ENCODE measurements at regions not wholly inside any gene's neighbourhood (a gene's known extent, or its start where the extent isn't known, plus 50 kb on each side); places are given as distances from the start of the nearest gene placed in this dataset.
"Not testable (repeated sequence)": the region's sequence is repeated elsewhere in the genome, so short reads cannot be mapped to it uniquely, and the experiment has no call there.

DNA sequence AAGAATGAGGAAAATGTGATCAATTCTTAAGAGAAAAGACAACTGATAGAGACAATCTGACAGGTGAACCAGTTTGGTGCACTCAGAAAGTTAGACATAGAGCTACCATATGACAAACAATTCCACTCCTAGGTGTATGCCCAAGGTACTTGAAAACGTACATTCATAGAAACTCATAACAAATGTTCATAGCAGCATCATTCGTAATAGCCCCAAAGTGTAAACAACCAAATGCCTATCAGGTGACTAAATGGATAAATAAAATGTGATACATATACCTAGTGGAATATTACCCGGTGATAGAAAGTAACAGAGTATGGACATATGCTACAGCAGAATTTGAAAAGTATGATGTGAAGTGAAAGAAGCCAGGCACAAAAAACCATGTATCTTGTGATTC, 149.3 kb upstream of the TRIB2 start:
- DNase-seq: no peak
- H3K9me3 Mint-ChIP-seq: no peaks in the 10 kb centered on the region
- H3K36me3 Mint-ChIP-seq: no peaks in the 10 kb centered on the region
- peaks cover 11% of the 10 kb centered on the region for H3K4me1 Mint-ChIP-seq
- no peaks in the 10 kb centered on the region for H3K27me3 Mint-ChIP-seq
- H3K4me3 Mint-ChIP-seq: no peak overlapping the region
- H3K27ac Mint-ChIP-seq: no peak overlapping the region

DNA sequence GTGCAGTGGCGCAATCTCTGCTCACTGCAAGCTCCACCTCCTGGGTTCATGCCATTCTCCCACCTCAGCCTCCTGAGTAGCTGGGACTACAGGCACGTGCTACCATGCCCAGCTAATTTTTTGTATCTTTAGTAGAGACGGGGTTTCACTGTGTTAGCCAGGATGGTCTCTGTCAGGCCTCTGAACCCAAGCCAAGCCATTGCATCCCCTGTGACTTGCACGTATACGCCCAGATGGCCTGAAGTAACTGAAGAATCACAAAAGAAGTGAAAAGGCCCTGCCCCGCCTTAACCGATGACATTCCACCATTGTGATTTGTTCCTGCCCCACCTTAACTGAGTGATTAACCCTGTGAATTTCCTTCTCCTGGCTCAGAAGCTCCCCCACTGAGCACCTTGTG, 147.2 kb upstream of the TRIB2 start:
- H3K27me3 Mint-ChIP-seq, DNase-seq, H3K4me3 Mint-ChIP-seq, H3K27ac Mint-ChIP-seq, H3K36me3 Mint-ChIP-seq, H3K4me1 Mint-ChIP-seq, H3K9me3 Mint-ChIP-seq: not testable (repeated sequence)

DNA sequence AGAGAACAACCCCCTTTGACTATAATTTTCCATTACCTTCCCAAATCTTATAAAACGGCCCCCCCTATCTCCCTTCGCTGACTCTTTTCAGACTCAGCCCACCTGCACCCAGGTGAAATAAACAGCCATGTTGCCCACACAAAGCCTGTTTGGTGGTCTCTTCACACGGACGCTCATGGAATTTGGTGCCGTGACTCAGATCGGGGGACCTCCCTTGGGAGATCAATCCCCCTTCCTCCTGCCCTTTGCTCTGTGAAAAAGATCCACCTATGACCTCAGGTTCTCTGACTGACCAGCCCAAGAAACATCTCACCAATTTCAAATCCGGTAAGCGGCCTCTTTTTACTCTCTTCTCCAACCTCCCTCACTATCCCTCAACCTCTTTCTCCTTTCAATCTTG, 146.8 kb upstream of the TRIB2 start:
- H3K27ac Mint-ChIP-seq, H3K9me3 Mint-ChIP-seq, DNase-seq, H3K36me3 Mint-ChIP-seq, H3K4me3 Mint-ChIP-seq, H3K4me1 Mint-ChIP-seq, H3K27me3 Mint-ChIP-seq: not testable (repeated sequence)

DNA sequence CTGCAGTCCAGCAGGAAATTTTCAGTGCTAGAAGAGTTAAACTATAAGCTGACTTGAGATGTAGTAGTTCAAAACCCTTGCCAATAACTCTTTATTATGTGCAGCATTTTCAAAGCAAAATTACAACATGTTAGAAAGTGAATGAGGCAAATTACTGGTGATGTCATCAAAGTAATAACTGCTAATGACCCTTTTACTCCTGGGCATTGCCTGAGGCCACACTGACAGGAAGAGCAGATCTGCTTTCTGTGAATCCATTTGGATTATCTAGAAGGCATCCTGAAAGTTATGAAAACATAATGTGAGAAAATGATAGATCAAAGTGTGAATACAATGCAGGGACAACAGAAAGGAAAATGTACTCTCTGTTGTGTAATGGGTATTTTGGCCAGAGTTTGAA, 139.6 kb upstream of the TRIB2 start:
- no peaks in the 10 kb centered on the region for H3K4me1 Mint-ChIP-seq
- no peaks in the 10 kb centered on the region for H3K27me3 Mint-ChIP-seq
- DNase-seq: no peak
- no peak overlapping the region for H3K4me3 Mint-ChIP-seq
- H3K27ac Mint-ChIP-seq: no peak overlapping the region
- H3K36me3 Mint-ChIP-seq: no peaks in the 10 kb centered on the region
- H3K9me3 Mint-ChIP-seq: no peaks in the 10 kb centered on the region

DNA sequence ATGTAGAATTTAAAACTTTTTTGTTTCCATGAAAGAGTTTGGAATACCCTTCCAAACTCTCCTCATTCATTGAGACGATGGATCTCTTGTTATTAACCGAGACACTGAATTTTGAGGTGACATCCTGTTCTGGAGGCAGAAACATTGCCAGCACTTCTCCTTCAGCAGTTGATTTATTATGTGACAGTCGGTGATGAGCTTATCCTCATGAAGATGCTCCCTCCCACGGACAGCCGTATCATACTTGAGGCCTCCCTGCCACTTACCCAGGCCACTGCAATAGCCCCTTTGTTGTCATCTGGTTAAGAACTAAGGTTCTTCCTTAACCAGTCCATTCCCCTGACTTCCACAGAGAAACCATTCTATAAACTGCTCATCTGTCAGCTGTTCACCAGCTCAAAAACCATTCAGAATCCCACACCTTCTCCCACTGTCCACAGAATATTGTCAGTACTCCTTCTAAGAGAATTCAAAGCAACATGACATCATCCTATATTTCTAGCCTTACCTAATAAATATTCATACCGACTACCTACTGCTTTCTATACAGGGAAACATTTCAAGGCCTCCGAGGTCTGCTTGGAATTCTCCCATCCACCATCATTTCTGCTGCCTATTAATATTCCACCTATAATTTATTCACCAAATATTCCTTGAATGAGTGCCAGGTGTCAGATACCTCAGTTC, 139.0 kb upstream of the TRIB2 start:
- no peak for DNase-seq
- no peaks in the 10 kb centered on the region for H3K9me3 Mint-ChIP-seq
- H3K27ac Mint-ChIP-seq: no peak overlapping the region
- no peak overlapping the region for H3K4me3 Mint-ChIP-seq
- no peaks in the 10 kb centered on the region for H3K4me1 Mint-ChIP-seq
- no peaks in the 10 kb centered on the region for H3K27me3 Mint-ChIP-seq
- H3K36me3 Mint-ChIP-seq: no peaks in the 10 kb centered on the region

DNA sequence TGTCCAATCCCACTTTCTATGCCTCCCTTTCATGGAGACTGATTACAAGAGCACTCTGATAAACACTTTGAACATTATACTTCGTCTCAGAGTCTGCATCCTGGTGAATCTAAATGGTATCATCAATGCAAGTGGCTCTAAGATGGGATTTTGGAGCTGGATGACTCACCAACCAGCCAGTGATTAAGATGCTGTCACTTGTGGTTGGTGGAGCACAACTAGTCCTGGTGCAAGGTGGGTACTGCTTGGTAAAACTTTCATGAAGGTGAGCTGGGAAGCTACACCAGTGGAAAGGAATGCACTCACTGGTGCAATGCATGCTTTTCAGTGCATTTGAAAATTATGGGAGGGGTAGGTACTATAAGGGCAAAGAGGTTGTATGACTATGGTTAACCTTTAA, 137.7 kb upstream of the TRIB2 start:
- no peak for DNase-seq
- no peaks in the 10 kb centered on the region for H3K9me3 Mint-ChIP-seq
- H3K4me3 Mint-ChIP-seq: no peak overlapping the region
- peak overlapping the region; percentile 12 for H3K27ac Mint-ChIP-seq
- no peaks in the 10 kb centered on the region for H3K36me3 Mint-ChIP-seq
- H3K27me3 Mint-ChIP-seq: no peaks in the 10 kb centered on the region
- no peaks in the 10 kb centered on the region for H3K4me1 Mint-ChIP-seq

DNA sequence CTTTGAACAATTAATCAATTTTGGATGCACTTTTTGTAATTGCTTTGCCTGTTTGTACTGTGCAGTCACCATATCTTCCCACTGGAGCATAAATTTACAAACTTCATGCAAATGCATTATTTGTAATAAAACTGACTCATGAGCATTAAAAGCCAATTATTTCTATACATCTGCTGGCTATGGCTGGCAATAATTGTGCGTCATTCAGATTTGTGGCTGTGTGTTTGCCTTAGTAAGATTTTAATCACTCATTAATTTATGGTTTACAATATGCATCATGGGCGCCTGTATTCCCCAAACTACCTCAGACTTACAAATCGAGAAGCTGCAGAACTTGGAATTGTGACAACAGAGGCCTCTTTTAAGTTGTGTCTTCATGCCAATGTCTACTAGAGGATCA, 132.4 kb upstream of the TRIB2 start:
- Mint-ChIP-seq H3K27me3 (no peaks in the 10 kb centered on the region), H3K9me3 (peaks cover 10% of the 10 kb centered on the region), H3K36me3 (peaks cover 4% of the 10 kb centered on the region), H3K4me1 (peaks cover 27% of the 10 kb centered on the region), H3K4me3 (no peak overlapping the region), H3K27ac (no peak overlapping the region)
- no peak for DNase-seq

DNA sequence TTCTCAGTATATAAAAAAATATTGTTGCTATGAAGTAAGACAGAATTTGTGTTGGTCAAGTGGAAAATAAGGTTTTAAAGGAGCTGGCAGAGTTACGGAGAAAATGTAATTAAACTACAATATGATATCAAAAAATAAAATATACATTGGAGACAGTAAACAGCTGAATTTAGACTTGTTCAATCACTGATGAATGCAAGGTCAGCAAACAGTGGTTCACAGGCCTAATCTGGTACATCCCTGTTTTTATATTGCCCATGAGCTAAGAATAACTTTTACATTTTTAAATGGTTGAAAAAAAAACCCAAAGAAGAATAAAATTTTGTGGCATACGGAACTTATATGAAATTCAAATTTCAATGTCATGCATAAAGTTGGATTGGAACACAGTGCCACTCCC, 131.0 kb upstream of the TRIB2 start:
- Mint-ChIP-seq H3K27me3 (no peaks in the 10 kb centered on the region), H3K27ac (no peak overlapping the region), H3K36me3 (peaks cover 4% of the 10 kb centered on the region), H3K4me1 (peaks cover 34% of the 10 kb centered on the region), H3K9me3 (peaks cover 10% of the 10 kb centered on the region), H3K4me3 (no peak overlapping the region)
- no peak for DNase-seq

DNA sequence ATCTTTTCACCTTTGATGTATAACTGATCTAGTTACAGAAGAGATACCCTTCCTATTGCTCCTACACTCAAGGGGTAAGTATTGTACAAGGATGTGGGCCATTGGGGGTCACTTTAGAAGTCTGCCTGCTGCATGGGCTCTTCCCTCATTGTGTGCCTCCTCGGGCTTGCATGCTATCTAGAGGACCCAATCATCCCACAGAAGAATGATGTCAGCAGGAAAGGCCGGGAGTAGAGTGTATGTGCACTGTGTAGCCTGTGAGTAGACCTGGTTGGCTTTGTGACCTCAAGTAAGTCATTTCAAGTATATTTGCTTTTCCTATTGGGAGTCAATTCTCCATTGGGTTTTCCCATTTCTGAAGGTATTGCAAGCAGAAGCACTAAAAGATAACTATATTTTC, 129.5 kb upstream of the TRIB2 start:
- no peak overlapping the region for H3K4me3 Mint-ChIP-seq
- DNase-seq: no peak
- no peaks in the 10 kb centered on the region for H3K27me3 Mint-ChIP-seq
- H3K27ac Mint-ChIP-seq: no peak overlapping the region
- peaks cover 10% of the 10 kb centered on the region for H3K9me3 Mint-ChIP-seq
- peaks cover 39% of the 10 kb centered on the region for H3K4me1 Mint-ChIP-seq
- peaks cover 4% of the 10 kb centered on the region for H3K36me3 Mint-ChIP-seq

DNA sequence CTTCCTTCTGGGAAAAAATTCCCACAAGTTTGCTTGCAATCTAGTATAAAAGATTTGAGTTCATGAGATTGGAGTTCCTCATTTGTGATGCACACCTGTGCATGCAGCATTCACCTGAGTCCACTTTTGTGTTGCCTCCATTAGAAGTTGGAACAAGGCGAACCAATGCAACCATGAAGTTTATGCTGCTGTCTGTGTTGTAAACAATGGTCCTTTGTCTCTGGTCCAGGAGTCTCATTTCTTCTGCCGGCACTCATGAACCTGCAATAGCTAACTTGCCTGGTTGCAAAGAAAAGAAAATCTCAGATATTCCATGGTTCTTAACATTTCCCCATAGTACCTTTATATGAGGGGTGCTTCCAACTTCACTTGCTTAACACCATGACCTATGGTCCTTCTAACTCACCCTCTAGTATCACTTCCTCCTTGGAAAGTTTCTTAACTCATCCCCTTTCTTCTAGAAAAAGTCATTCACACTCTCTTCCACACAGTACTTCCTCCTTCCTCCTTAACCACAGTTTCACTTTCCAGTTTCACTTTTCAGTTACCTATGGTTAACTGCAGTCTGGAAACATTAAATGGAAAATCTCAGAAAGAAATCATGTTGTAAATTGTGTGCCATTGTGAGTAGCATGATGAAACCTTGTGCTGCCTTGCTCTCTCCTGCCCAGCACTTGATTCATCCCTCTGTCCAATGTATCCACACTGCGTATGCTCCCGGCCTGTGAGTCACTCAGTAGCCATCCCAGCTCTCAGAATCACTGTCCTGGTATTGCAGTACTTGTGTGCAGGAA, 128.8 kb upstream of the TRIB2 start:
- peak overlapping the region; percentile 82 for H3K27ac Mint-ChIP-seq
- DNase-seq: peak; percentile 13
- H3K36me3 Mint-ChIP-seq: peaks cover 4% of the 10 kb centered on the region
- H3K4me3 Mint-ChIP-seq: no peak overlapping the region
- peaks cover 10% of the 10 kb centered on the region for H3K9me3 Mint-ChIP-seq
- peaks cover 39% of the 10 kb centered on the region for H3K4me1 Mint-ChIP-seq
- no peaks in the 10 kb centered on the region for H3K27me3 Mint-ChIP-seq

DNA sequence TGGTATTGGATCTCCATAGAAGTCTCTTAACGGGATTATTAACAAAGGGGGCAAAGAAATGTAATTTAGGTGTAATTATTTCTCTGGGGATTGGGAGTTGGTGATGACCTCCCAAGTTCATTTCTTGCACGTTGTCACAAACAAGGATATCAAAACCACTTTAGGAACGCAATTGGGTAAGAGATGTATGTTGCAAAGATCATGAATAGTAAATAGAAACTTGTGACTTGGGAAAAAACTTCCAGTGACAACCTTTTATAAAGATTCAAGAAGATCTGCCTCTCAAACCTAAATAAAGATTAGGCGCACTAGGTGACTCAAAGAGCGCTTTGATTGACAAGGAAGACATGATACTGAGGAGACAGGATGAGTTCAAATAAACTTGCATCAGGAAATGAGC, 127.8 kb upstream of the TRIB2 start:
- Mint-ChIP-seq H3K4me3 (no peak overlapping the region), H3K36me3 (peaks cover 4% of the 10 kb centered on the region), H3K27ac (peak overlapping the region; percentile 82), H3K27me3 (no peaks in the 10 kb centered on the region), H3K4me1 (peaks cover 39% of the 10 kb centered on the region), H3K9me3 (peaks cover 10% of the 10 kb centered on the region)
- DNase-seq: no peak

DNA sequence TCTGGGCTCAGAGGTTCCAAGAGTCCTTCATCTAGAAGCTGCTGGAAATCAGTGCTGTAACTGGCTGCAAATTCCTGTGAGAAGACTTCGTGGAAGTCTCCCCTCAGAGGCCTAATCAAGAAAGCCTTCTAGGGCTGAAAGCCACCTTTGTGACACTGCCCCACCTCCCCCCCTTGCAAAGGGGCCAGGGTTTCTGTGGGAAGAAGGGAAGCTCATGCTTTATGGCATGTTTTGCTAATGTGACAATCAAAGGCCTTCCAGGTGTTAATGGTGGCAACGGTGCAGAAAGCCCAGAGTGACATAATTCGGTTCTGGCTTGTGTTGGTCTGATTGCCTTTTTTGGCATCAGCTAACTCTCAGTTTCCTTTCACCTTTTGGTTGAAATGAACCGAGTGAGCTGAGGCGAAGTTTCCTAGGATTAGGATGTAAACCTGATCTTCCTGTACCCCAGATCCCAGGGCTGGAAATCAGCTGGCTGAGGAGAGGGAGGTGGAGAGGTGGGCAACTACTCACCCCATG, 126.9 kb upstream of the TRIB2 start:
- H3K4me3 Mint-ChIP-seq: no peak overlapping the region
- H3K4me1 Mint-ChIP-seq: peaks cover 39% of the 10 kb centered on the region
- peaks cover 10% of the 10 kb centered on the region for H3K9me3 Mint-ChIP-seq
- no peaks in the 10 kb centered on the region for H3K27me3 Mint-ChIP-seq
- no peak overlapping the region for H3K27ac Mint-ChIP-seq
- no peak for DNase-seq
- peaks cover 4% of the 10 kb centered on the region for H3K36me3 Mint-ChIP-seq

DNA sequence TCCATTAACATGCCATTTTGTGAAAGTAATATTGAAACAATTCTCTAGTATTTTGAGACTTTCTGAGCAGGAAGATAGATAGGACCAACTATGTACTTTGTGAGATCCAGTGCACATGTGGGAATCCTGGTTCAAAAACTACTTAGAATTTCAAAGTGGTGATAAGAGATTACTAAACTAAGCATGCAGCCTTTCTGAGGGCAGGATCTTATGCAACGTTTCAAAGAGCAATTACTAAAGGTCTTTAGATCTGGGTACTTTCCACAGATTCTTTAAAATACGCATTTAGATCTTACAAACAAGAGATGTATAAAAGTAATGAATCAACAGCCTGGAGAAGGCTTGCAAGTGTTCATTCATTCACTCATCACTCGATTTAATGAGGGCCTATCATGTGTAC, 124.4 kb upstream of the TRIB2 start:
- Mint-ChIP-seq H3K27ac (no peak overlapping the region), H3K4me3 (no peak overlapping the region), H3K4me1 (peaks cover 32% of the 10 kb centered on the region), H3K36me3 (peaks cover 4% of the 10 kb centered on the region), H3K9me3 (peaks cover 12% of the 10 kb centered on the region), H3K27me3 (no peaks in the 10 kb centered on the region)
- no peak for DNase-seq

DNA sequence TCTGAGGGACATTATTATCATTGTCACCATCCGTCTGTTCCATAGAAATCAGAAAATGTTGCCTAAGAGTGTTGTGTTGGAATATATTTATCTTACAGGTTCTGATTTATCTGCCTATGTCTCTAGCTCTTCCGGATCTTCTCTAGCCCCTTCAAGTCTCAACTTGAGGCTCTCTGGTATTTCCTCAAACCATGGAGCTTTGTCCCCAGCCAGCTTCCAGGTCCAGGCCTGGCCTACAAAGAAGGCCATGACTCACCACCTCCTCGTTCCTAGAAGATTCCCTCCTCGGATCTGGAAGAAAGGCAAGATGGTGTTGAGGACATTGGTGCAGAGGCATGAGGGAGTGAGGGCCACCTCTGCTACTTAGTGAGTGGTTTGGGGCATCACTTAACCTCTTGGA, 122.1 kb upstream of the TRIB2 start:
- DNase-seq: no peak
- Mint-ChIP-seq H3K36me3 (no peaks in the 10 kb centered on the region), H3K27me3 (no peaks in the 10 kb centered on the region), H3K4me1 (peaks cover 10% of the 10 kb centered on the region), H3K27ac (no peak overlapping the region), H3K4me3 (no peak overlapping the region), H3K9me3 (peaks cover 2% of the 10 kb centered on the region)

DNA sequence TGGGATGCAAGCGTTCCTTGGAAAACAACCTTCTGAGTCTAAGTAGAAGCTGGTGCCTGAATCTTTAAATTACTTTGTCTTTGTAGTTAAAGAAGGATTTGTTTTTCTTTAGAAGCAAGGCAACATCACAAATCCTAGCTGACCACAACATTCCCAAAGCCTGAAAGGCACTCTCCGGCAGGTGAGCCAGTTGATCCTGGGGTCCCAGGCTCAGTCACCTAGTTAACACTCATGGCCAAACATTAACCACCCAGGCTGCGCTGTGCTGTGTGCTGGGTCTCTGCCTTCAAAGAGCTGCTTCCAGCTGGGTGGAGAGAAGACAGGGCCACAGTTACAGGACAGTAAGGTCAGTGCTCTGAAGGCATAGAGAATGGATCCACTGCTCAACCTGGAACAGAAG, 120.0 kb upstream of the TRIB2 start:
- no peaks in the 10 kb centered on the region for H3K36me3 Mint-ChIP-seq
- no peak overlapping the region for H3K27ac Mint-ChIP-seq
- H3K27me3 Mint-ChIP-seq: no peaks in the 10 kb centered on the region
- no peak overlapping the region for H3K4me3 Mint-ChIP-seq
- peaks cover 1% of the 10 kb centered on the region for H3K4me1 Mint-ChIP-seq
- peaks cover 2% of the 10 kb centered on the region for H3K9me3 Mint-ChIP-seq
- no peak for DNase-seq

DNA sequence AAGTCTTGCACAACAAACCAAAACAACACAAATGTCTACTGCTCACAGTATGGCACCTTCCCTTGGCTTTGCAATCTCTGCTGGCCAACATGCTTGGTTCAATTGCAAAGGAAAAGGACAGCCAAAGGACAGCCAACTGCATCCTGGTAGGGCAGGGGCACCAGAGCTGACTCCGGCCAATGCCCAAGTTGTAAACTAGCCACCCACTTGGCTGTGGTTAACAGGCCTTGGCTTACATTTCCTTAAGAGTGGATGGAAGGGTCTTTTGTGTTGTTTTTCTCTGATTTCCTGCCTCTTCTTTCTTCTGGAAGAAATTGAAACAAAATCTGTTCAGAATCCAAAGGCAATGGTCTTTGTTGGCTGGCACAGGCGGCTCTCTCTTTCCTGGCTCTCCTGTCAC, 119.1 kb upstream of the TRIB2 start:
- Mint-ChIP-seq H3K9me3 (peaks cover 2% of the 10 kb centered on the region), H3K36me3 (no peaks in the 10 kb centered on the region), H3K27me3 (no peaks in the 10 kb centered on the region), H3K4me3 (no peak overlapping the region), H3K4me1 (no peaks in the 10 kb centered on the region), H3K27ac (no peak overlapping the region)
- DNase-seq: no peak

All from activated naive CD8-positive, alpha-beta T cell treated with anti-CD3 and anti-CD28 coated beads for 36 hours (primary cell).